Neuronal stem cell (in vitro differentiated cells): ENCODE measurements at regions not wholly inside any gene's neighbourhood (a gene's known extent, or its start where the extent isn't known, plus 50 kb on each side); places are given as distances from the start of the nearest gene placed in this dataset.

Experiments used
- DNase-seq: peaks from one replicate; pipeline ENCODE4 v3.0.0-alpha.2; 2013; ENCODE audit warnings: low spot score
- H2AFZ ChIP-seq: one replicate; pipeline ENCODE4 v1.6.1; 2013; ENCODE audit warnings: mild to moderate bottlenecking, low read length, inconsistent platforms
- H2AK5ac ChIP-seq: 2 replicates; pipeline ENCODE4 v1.6.1; 2013; ENCODE audit warnings: low read depth, mild to moderate bottlenecking, inconsistent platforms, low read length, moderate library complexity, mixed read lengths
- H2BK120ac ChIP-seq: 2 replicates; pipeline ENCODE4 v1.6.1; 2013; ENCODE audit warnings: low read depth, mild to moderate bottlenecking, inconsistent platforms, low read length, moderate library complexity, mixed read lengths
- H2BK12ac ChIP-seq: one replicate; pipeline ENCODE4 v1.6.1; 2013; ENCODE audit warnings: low read length, inconsistent platforms
- H2BK15ac ChIP-seq: 2 replicates; pipeline ENCODE4 v1.6.1; 2013; ENCODE audit warnings: mild to moderate bottlenecking, low read length, inconsistent platforms, mixed read lengths
- H2BK5ac ChIP-seq: one replicate; pipeline ENCODE4 v1.6.1; 2013; ENCODE audit warnings: inconsistent platforms, mild to moderate bottlenecking, low read length, moderate library complexity
- H3K14ac ChIP-seq: one replicate; pipeline ENCODE4 v1.6.1; 2013; ENCODE audit warnings: low read length, inconsistent platforms
- H3K18ac ChIP-seq: 2 replicates; pipeline ENCODE4 v1.6.1; 2013; ENCODE audit warnings: low read length, inconsistent platforms
- H3K23ac ChIP-seq: 2 replicates; pipeline ENCODE4 v1.6.1; 2013; ENCODE audit warnings: low read depth, mild to moderate bottlenecking, mixed read lengths, low read length, inconsistent platforms; ENCODE audit not compliant: poor library complexity
- H3K27ac ChIP-seq: replicated peaks from 3 replicates; pipeline ENCODE4 v1.5.1; 2013; ENCODE audit warnings: low read length, inconsistent platforms
- H3K27me3 ChIP-seq, 3 experiments: 2 replicates each; pipeline ENCODE4 v1.6.1; 2013; ENCODE audit warnings: low read length in 3 of 3, mild to moderate bottlenecking in 2 of 3, inconsistent platforms in 1 of 3, low read depth in 1 of 3, mixed read lengths in 1 of 3, moderate library complexity in 1 of 3; ENCODE audit not compliant: control insufficient read depth in 3 of 3, insufficient read depth in 3 of 3
- H3K36me3 ChIP-seq, 2 donors: replicated peaks in 1 of 2; 2 replicates each; pipeline ENCODE4 v1.6.1; 2013; ENCODE audit warnings: low read length in 2 of 2; ENCODE audit not compliant: control insufficient read depth in 2 of 2, insufficient read depth in 2 of 2
- H3K4ac ChIP-seq: 2 replicates; pipeline ENCODE4 v1.6.1; 2013; ENCODE audit warnings: inconsistent platforms, mild to moderate bottlenecking, low read length, moderate library complexity
- H3K4me1 ChIP-seq, 2 donors: 1 replicate in 1 of 2; 2 replicates in 1 of 2; pipeline ENCODE4 v1.6.1; 2013; ENCODE audit warnings: low read length in 2 of 2, low read depth in 1 of 2; ENCODE audit not compliant: control insufficient read depth in 2 of 2, insufficient read depth in 1 of 2
- H3K4me2 ChIP-seq: one replicate; pipeline ENCODE4 v1.6.1; 2013; ENCODE audit warnings: mild to moderate bottlenecking, low read length, inconsistent platforms; ENCODE audit not compliant: insufficient read depth, poor library complexity, severe bottlenecking
- H3K4me3 ChIP-seq, 2 donors: 2 replicates each; pipeline ENCODE4 v1.5.1; 2013; ENCODE audit warnings: low read length in 2 of 2, mild to moderate bottlenecking in 2 of 2, inconsistent platforms in 1 of 2, moderate library complexity in 1 of 2
- H3K79me1 ChIP-seq: one replicate; pipeline ENCODE4 v1.6.1; 2013; ENCODE audit warnings: low read depth, mild to moderate bottlenecking, inconsistent platforms, low read length, moderate library complexity
- H3K9ac ChIP-seq: one replicate; pipeline ENCODE4 v1.6.1; 2013; ENCODE audit warnings: mild to moderate bottlenecking, low read depth, low read length, inconsistent platforms; ENCODE audit not compliant: poor library complexity
- H3K9me3 ChIP-seq, 2 donors: replicated peaks in 1 of 2; 2 replicates each; pipeline versions ENCODE3 to v1.6.1; 2013; ENCODE audit warnings: low read length in 2 of 2, mild to moderate bottlenecking in 2 of 2, inconsistent platforms in 1 of 2, low read depth in 1 of 2, mixed read lengths in 1 of 2, moderate library complexity in 1 of 2; ENCODE audit not compliant: control insufficient read depth in 2 of 2, insufficient read depth in 1 of 2
- H4K8ac ChIP-seq: one replicate; pipeline ENCODE4 v1.6.1; 2013; ENCODE audit warnings: low read depth, mild to moderate bottlenecking, inconsistent platforms, low read length, moderate library complexity
- H4K91ac ChIP-seq: one replicate; pipeline ENCODE4 v1.6.1; 2013; ENCODE audit warnings: low read length, low read depth, mild to moderate bottlenecking, inconsistent platforms; ENCODE audit not compliant: poor library complexity
- WGBS, 2 donors: extraction: QIAGEN DNeasy Blood & Tissue Kit; methylation state at CpG; one replicate each; pipeline ENCODE4 v1.1.7; 2013; ENCODE audit warnings: missing lambda C conversion rate in 2 of 2, mixed read lengths in 1 of 2; ENCODE audit not compliant: insufficient read length in 2 of 2, insufficient replicate concordance in 1 of 2; ENCODE audit errors: extremely low coverage in 2 of 2; 5-methylcytosine and 5-hydroxymethylcytosine counted together

DNA sequence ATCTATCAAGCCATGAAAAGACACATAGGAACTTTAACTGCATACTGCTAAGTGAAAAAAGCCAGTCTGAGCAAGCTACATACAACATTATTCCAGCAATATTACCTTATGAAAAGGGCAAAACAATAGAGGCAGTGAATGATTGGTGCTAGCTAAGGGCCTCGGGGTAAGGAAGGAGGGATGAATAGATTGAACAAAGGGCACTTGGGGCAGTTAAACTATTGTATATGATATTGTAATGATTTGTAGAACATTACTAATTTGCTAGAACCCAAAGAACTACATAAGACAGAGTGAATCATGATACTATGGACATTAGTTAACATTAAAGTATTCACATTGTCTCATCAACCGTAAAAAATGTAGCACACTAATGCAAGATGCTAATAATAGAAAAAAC is 218.3 kb downstream of the FBXO4 start:
- H3K4me3 ChIP-seq = no peak overlapping the region
- H3K23ac ChIP-seq = no peak overlapping the region
- no peak overlapping the region for H3K4me2 ChIP-seq
- H2AK5ac ChIP-seq = no peak overlapping the region
- no peak overlapping the region for H4K91ac ChIP-seq
- H3K4ac ChIP-seq = no peak overlapping the region
- H2BK15ac ChIP-seq = no peak overlapping the region
- H3K4me1 ChIP-seq = no peaks in the 10 kb centered on the region
- H3K9me3 ChIP-seq = peaks cover 0 to 2% of the 10 kb centered on the region in 2 donors
- WGBS, 2 donors = no CpG with 5 or more reads among the region's 2 CpGs
- H2BK5ac ChIP-seq = no peak overlapping the region
- H4K8ac ChIP-seq = no peak overlapping the region
- no peak overlapping the region for H3K9ac ChIP-seq
- no peaks in the 10 kb centered on the region for H3K79me1 ChIP-seq
- H2BK12ac ChIP-seq = no peak overlapping the region
- no peak overlapping the region for H2AFZ ChIP-seq
- H3K27me3 ChIP-seq = no peaks in the 10 kb centered on the region
- H3K27ac ChIP-seq = no peak overlapping the region
- no peak overlapping the region for H3K18ac ChIP-seq
- no peaks in the 10 kb centered on the region for H3K36me3 ChIP-seq
- H3K14ac ChIP-seq = no peak overlapping the region
- H2BK120ac ChIP-seq = no peak overlapping the region
- no peak for DNase-seq

DNA sequence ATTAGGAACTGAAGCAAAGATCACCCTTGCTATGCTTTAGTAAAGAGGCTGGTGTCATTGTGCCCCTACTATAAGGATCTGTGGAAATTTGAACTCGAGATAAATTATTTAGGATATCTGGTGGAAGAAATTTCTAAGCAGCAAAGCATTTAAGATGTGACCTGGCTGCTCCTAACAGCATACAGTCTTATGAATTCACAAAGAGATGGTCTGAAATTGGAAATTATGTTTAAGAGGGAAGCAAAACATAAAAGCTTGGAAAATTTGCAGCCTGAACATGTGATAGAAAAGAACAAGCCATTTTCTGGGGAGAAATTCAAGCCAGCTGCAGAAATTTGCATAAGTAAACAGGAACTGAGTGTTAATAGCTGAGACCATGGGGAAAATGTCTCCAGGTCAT is 223.7 kb downstream of the FBXO4 start:
- Histone ChIP-seq H3K9me3 (peaks cover 0 to 8% of the 10 kb centered on the region in 2 donors), H3K4ac (no peak overlapping the region), H3K79me1 (no peaks in the 10 kb centered on the region), H3K4me3 (no peak overlapping the region), H2AFZ (no peak overlapping the region), H3K4me1 (no peaks in the 10 kb centered on the region), H3K23ac (no peak overlapping the region), H3K27me3 (no peaks in the 10 kb centered on the region), H2AK5ac (no peak overlapping the region), H3K27ac (no peak overlapping the region), H3K4me2 (no peak overlapping the region), H3K36me3 (no peaks in the 10 kb centered on the region), H3K9ac (no peak overlapping the region), H2BK5ac (no peak overlapping the region), H3K18ac (no peak overlapping the region), H3K14ac (no peak overlapping the region), H2BK15ac (no peak overlapping the region), H2BK12ac (no peak overlapping the region), H4K8ac (no peak overlapping the region), H2BK120ac (no peak overlapping the region), H4K91ac (no peak overlapping the region)
- no peak for DNase-seq
- WGBS, 2 donors = no CpG with 5 or more reads among the region's 1 CpG

- Histone ChIP-seq H3K14ac (no peak overlapping the region), H3K23ac (no peak overlapping the region), H2AFZ (no peak overlapping the region), H2BK120ac (no peak overlapping the region), H3K18ac (no peak overlapping the region), H4K91ac (no peak overlapping the region), H3K27me3 (no peaks in the 10 kb centered on the region), H2BK5ac (no peak overlapping the region), H3K9ac (no peak overlapping the region), H2BK12ac (no peak overlapping the region), H2BK15ac (no peak overlapping the region), H3K4me2 (no peak overlapping the region), H3K36me3 (no peaks in the 10 kb centered on the region), H2AK5ac (no peak overlapping the region), H3K4me3 (no peak overlapping the region), H4K8ac (no peak overlapping the region), H3K27ac (no peak overlapping the region), H3K9me3 (no peaks in the 10 kb centered on the region), H3K4me1 (no peaks in the 10 kb centered on the region), H3K4ac (no peak overlapping the region), H3K79me1 (no peaks in the 10 kb centered on the region)
- no peak for DNase-seq
- WGBS, 2 donors = no CpG with 5 or more reads among the region's 3 CpGs
Measured at GRCh38 chr5:42157215-42157614, 232.1 kb downstream of the FBXO4 start.

DNA sequence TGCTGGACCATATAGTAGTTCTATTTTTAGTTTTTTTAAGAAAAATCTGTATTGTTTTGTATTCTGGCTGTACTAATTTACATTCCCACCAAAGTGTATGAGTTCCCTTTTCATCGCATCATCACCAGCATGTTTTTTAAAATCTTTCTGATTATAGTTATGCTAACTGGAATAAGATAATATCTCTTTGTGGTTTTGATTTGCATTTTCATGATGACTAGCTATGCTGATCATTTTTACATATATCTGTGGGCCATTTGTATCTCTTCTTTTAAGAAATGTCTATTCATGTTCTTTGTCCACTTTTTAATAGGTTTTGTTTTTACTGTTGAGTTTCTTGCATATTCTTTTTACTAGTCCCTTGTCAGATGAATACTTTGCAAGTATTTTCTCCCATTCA is 238.0 kb downstream of the FBXO4 start:
- Histone ChIP-seq H3K4me2 (no peak overlapping the region), H2BK120ac (no peak overlapping the region), H3K4me3 (no peak overlapping the region), H2BK15ac (no peak overlapping the region), H4K8ac (no peak overlapping the region), H3K36me3 (no peaks in the 10 kb centered on the region), H2BK5ac (no peak overlapping the region), H3K27me3 (no peaks in the 10 kb centered on the region), H3K9me3 (no peaks in the 10 kb centered on the region), H3K23ac (no peak overlapping the region), H4K91ac (no peak overlapping the region), H3K9ac (no peak overlapping the region), H3K18ac (no peak overlapping the region), H3K14ac (no peak overlapping the region), H3K4me1 (no peaks in the 10 kb centered on the region), H2AK5ac (no peak overlapping the region), H2BK12ac (no peak overlapping the region), H3K27ac (no peak overlapping the region), H3K79me1 (no peaks in the 10 kb centered on the region), H3K4ac (no peak overlapping the region), H2AFZ (no peak overlapping the region)
- no peak for DNase-seq
- WGBS, 2 donors = no CpG with 5 or more reads among the region's 1 CpG
